Peyer's patch (tissue), 4 donors: ENCODE measurements at regions not wholly inside any gene's neighbourhood (a gene's known extent, or its start where the extent isn't known, plus 50 kb on each side); places are given as distances from the start of the nearest gene placed in this dataset.

Experiments used
- POLR2A ChIP-seq, 2 donors: fragments of 450-650 bp; IDR thresholded peaks; one replicate each; pipeline ENCODE4 v1.5.1; 2017; ENCODE audit warnings: antibody characterized with exemption in 2 of 2, mild to moderate bottlenecking in 2 of 2, moderate library complexity in 2 of 2
- TF ChIP-seq, protein P1 (sequence below), 6 experiments: fragments of 450-650 bp in 4 of 6; fragments of 200-600 bp in 2 of 6; sonication (generic) in 1 of 6; IDR thresholded peaks; one replicate each; pipeline ENCODE4 v1.5.1; 2017 to 2019; ENCODE audit warnings: antibody characterized with exemption in 6 of 6, mild to moderate bottlenecking in 3 of 6, moderate library complexity in 1 of 6

GRCh38 chr5:167128581-167128980 lies 1162.9 kb upstream of the WWC1 start:
- TF ChIP-seq, protein P1, sequence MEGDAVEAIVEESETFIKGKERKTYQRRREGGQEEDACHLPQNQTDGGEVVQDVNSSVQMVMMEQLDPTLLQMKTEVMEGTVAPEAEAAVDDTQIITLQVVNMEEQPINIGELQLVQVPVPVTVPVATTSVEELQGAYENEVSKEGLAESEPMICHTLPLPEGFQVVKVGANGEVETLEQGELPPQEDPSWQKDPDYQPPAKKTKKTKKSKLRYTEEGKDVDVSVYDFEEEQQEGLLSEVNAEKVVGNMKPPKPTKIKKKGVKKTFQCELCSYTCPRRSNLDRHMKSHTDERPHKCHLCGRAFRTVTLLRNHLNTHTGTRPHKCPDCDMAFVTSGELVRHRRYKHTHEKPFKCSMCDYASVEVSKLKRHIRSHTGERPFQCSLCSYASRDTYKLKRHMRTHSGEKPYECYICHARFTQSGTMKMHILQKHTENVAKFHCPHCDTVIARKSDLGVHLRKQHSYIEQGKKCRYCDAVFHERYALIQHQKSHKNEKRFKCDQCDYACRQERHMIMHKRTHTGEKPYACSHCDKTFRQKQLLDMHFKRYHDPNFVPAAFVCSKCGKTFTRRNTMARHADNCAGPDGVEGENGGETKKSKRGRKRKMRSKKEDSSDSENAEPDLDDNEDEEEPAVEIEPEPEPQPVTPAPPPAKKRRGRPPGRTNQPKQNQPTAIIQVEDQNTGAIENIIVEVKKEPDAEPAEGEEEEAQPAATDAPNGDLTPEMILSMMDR (IDR thresholded peaks at IDR 0.05) = no peak
- no peak for TF ChIP-seq POLR2A (IDR thresholded peaks at IDR 0.05)
